ENCODE measurements at regions not wholly inside any gene's neighbourhood (a gene's known extent, or its start where the extent isn't known, plus 50 kb on each side); places are given as distances from the start of the nearest gene placed in this dataset.

- H3K4me1 ChIP-seq, result no peaks in the 10 kb centered on the region
- H3K36me3 ChIP-seq, result no peaks in the 10 kb centered on the region
- DNase-seq (ENCODE audit: extremely low spot score in 2 of 2), result no peak
- intact Hi-C loops (cut with DNase I), result no loop called here
- no peaks in the 10 kb centered on the region for H3K9me3 ChIP-seq
- no peak overlapping the region for H3K27ac ChIP-seq
- no peak overlapping the region for H3K4me3 ChIP-seq
- no peaks in the 10 kb centered on the region for H3K27me3 ChIP-seq
- TF ChIP-seq CTCF (IDR thresholded peaks at IDR 0.05), result no peak
- no peak for TF ChIP-seq POLR2AphosphoS5 (IDR thresholded peaks at IDR 0.05; ENCODE audit: insufficient read depth in 1 of 2, low read depth in 1 of 2)
- TF ChIP-seq POLR2A (IDR thresholded peaks at IDR 0.05), result no peak
These were observed 62.7 kb upstream of the COL8A1 start for GRCh38 chr3:99575683-99576082.

DNA sequence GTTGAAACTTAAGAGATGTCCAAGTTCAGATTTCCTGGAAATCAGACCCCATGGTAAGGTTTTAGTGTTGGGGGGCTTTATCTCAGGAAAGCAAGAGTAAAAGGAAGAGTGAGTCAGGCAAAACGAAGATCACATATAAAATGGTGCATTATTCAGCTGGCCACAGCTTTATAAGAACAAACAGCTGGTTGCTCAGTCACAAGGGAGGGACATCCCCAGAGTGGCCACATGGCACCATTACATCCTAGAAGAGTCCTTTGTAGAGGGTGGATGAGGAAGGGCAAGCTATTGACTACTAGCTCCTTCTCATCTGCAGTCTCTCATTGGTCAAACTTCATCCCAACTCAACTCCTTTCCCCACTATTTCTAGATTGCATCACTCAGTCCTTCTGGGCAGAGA lies 68.3 kb upstream of the COL8A1 start:
- Histone ChIP-seq H3K9me3 (no peaks in the 10 kb centered on the region), H3K36me3 (no peaks in the 10 kb centered on the region), H3K4me3 (no peak overlapping the region), H3K4me1 (no peaks in the 10 kb centered on the region), H3K27me3 (no peaks in the 10 kb centered on the region), H3K27ac (no peak overlapping the region)
- no peak for TF ChIP-seq POLR2AphosphoS5 (IDR thresholded peaks at IDR 0.05; ENCODE audit: insufficient read depth in 1 of 2, low read depth in 1 of 2)
- no peak for TF ChIP-seq POLR2A (IDR thresholded peaks at IDR 0.05)
- no peak for TF ChIP-seq CTCF (IDR thresholded peaks at IDR 0.05)
- intact Hi-C loops (cut with DNase I), result no loop called here
- no peak for DNase-seq (ENCODE audit: extremely low spot score in 2 of 2)

DNA sequence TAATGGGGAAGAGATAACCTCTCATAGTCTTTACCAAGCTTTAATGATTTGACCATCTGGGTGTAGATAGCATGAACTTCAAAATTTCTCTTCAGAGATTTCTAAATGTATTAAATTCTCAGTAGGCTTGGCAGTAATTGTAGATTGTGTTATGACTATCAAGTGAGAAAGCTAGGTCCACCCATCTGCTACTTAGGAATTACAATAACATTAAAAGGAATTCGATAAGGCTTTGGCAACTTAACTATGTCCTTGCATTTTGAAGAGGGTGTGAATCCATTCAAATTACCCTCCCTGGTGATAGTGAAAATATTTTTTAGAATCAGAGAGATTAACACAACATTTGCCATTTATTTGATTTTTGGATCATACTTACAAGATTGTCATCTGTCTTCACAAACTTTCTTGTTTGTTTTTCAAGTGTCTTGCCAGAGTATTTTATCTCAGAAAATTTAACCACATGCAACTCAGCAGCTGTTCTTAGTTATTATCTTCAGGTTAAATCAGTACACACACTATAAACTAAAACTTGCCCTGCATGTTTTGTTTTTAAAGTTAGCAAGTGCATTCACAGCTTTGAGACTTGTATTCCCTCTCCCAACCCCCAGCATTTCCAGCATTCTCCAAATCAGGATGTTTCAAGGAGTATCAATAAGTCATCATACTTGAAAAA lies 69.6 kb upstream of the COL8A1 start:
- TF ChIP-seq POLR2A (IDR thresholded peaks at IDR 0.05) (no peak), CTCF (IDR thresholded peaks at IDR 0.05) (no peak), POLR2AphosphoS5 (IDR thresholded peaks at IDR 0.05; ENCODE audit: insufficient read depth in 1 of 2, low read depth in 1 of 2) (no peak)
- H3K9me3 ChIP-seq, result no peaks in the 10 kb centered on the region
- H3K27me3 ChIP-seq, result no peaks in the 10 kb centered on the region
- H3K4me1 ChIP-seq, result no peaks in the 10 kb centered on the region
- intact Hi-C loops (cut with DNase I), result no loop called here
- DNase-seq (ENCODE audit: extremely low spot score in 2 of 2), result no peak
- H3K4me3 ChIP-seq, result no peak overlapping the region
- no peaks in the 10 kb centered on the region for H3K36me3 ChIP-seq
- H3K27ac ChIP-seq, result no peak overlapping the region

DNA sequence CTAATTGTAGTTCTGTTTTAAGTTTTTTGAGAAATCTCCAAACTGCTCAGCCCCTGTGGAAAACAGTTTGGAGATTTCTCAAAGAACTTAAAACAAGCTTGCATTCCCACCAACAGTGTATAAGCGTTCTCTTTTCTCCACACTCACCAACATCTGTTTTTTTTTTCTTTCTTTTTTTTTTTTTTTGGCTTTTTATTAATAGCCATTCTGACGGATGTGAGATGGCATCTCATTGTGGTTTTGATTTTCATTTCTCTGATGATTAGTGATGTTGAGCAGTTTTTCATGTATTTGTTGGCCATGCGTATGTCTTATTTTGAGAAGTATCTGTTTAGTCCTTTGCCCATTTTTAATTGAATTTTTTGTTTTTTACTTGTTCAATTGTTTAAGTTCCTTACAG lies 73.1 kb upstream of the COL8A1 start:
- DNase-seq (ENCODE audit: extremely low spot score in 2 of 2), result no peak
- no peak overlapping the region for H3K27ac ChIP-seq
- no peaks in the 10 kb centered on the region for H3K36me3 ChIP-seq
- no peak overlapping the region for H3K4me3 ChIP-seq
- no peaks in the 10 kb centered on the region for H3K9me3 ChIP-seq
- no peaks in the 10 kb centered on the region for H3K4me1 ChIP-seq
- H3K27me3 ChIP-seq, result no peaks in the 10 kb centered on the region
- TF ChIP-seq POLR2A (IDR thresholded peaks at IDR 0.05) (no peak), CTCF (IDR thresholded peaks at IDR 0.05) (no peak), POLR2AphosphoS5 (IDR thresholded peaks at IDR 0.05; ENCODE audit: insufficient read depth in 1 of 2, low read depth in 1 of 2) (no peak)
- intact Hi-C loops (cut with DNase I), result no loop called here

DNA sequence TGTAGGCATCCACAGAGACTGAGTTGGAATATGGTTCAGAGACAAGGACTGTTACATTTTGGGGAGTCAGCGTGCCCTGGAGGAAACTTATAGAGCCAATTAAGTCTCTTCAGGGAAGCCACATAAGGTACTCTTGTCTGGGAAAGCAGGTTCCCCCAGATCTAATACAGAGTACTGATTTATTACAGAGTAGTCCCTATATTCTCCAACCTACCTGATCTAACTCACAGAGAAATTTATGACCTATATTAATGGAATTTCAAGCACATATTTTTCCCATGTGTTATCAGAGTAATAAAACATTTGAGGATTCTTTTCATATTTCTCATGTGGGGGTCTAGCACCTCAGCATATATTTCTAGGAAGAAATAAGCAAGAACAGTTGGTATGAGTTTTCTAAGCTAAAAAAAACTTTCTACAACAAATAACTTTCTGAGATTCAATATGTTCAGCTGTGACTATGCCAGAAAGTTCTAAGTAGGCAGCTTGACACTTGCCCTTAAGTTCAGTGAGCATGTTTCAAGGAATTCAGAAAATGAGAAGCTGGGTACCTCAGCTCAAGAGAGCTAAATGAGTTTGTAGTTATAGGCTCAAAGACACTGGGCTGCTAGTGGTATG lies 75.3 kb upstream of the COL8A1 start:
- no peak for DNase-seq (ENCODE audit: extremely low spot score in 2 of 2)
- no peak overlapping the region for H3K27ac ChIP-seq
- intact Hi-C loops (cut with DNase I), result no loop called here
- H3K4me3 ChIP-seq, result no peak overlapping the region
- no peaks in the 10 kb centered on the region for H3K4me1 ChIP-seq
- no peaks in the 10 kb centered on the region for H3K27me3 ChIP-seq
- no peaks in the 10 kb centered on the region for H3K36me3 ChIP-seq
- no peak for TF ChIP-seq POLR2AphosphoS5 (IDR thresholded peaks at IDR 0.05; ENCODE audit: insufficient read depth in 1 of 2, low read depth in 1 of 2)
- TF ChIP-seq CTCF (IDR thresholded peaks at IDR 0.05), result no peak
- no peak for TF ChIP-seq POLR2A (IDR thresholded peaks at IDR 0.05)
- no peaks in the 10 kb centered on the region for H3K9me3 ChIP-seq
